Fibroblast of lung (primary cell): ENCODE measurements at regions not wholly inside any gene's neighbourhood (a gene's known extent, or its start where the extent isn't known, plus 50 kb on each side); places are given as distances from the start of the nearest gene placed in this dataset.

Experiments
- DNase-seq, 2 donors: peaks; one replicate each; pipeline versions ENCODE4 v3.0.0 to v3.0.0-alpha.2; 2010; ENCODE audit warnings: low read depth in 2 of 2
- H2AFZ ChIP-seq: 2 replicates; pipeline ENCODE4 v1.5.1; 2012; ENCODE audit warnings: low read length, control low read depth, inconsistent platforms
- H3K27ac ChIP-seq: 2 replicates; pipeline ENCODE4 v1.5.1; 2011; ENCODE audit warnings: low read length, control low read depth; ENCODE audit not compliant: insufficient read depth
- H3K27me3 ChIP-seq: 2 replicates; pipeline ENCODE4 v1.5.1; 2011; ENCODE audit warnings: mild to moderate bottlenecking, low read length; ENCODE audit not compliant: control insufficient read depth, insufficient read depth
- H3K36me3 ChIP-seq: 2 replicates; pipeline ENCODE4 v1.5.1; 2011; ENCODE audit warnings: low read length; ENCODE audit not compliant: control insufficient read depth, insufficient read depth
- H3K4me1 ChIP-seq: 2 replicates; pipeline ENCODE4 v1.5.1; 2011; ENCODE audit warnings: low read length; ENCODE audit not compliant: control insufficient read depth, insufficient read depth; ENCODE audit errors: extremely low read depth
- H3K4me2 ChIP-seq: 2 replicates; pipeline ENCODE4 v1.5.1; 2011; ENCODE audit warnings: low read length, control low read depth; ENCODE audit not compliant: insufficient read depth; ENCODE audit errors: extremely low read depth
- H3K4me3 ChIP-seq, 4 experiments: fragments of 200-600 bp in 1 of 4; sonication (generic) in 1 of 4; replicated peaks in 1 of 4; 2 replicates each; pipeline ENCODE4 v1.5.1; 2011 to 2016; ENCODE audit warnings: low read length in 4 of 4, low read depth in 3 of 4, mild to moderate bottlenecking in 3 of 4, control low read depth in 2 of 4, inconsistent platforms in 1 of 4, mixed read lengths in 1 of 4; ENCODE audit not compliant: insufficient read depth in 1 of 4; ENCODE audit errors: control extremely low read depth in 1 of 4
- H3K79me2 ChIP-seq: 2 replicates; pipeline ENCODE4 v1.5.1; 2012; ENCODE audit warnings: mild to moderate bottlenecking, low read length, inconsistent platforms; ENCODE audit not compliant: control insufficient read depth, insufficient read depth
- H3K9ac ChIP-seq: 2 replicates; pipeline ENCODE4 v1.5.1; 2011; ENCODE audit warnings: mild to moderate bottlenecking, low read length, control low read depth; ENCODE audit not compliant: insufficient read depth
- H3K9me3 ChIP-seq: 2 replicates; pipeline ENCODE4 v1.5.1; 2012; ENCODE audit warnings: low read depth, low read length; ENCODE audit not compliant: control insufficient read depth, insufficient read depth
- H4K20me1 ChIP-seq: 2 replicates; pipeline ENCODE4 v1.5.1; 2011; ENCODE audit warnings: low read length; ENCODE audit not compliant: control insufficient read depth, insufficient read depth; ENCODE audit errors: extremely low read depth
- EZH2 ChIP-seq: IDR thresholded peaks from 2 replicates; pipeline ENCODE4 v1.5.1; 2012; ENCODE audit warnings: low read length, control low read depth, mild to moderate bottlenecking; ENCODE audit errors: missing control alignments
- TF ChIP-seq, protein P1 (sequence below), 2 donors: IDR thresholded peaks in 1 of 2; conservative IDR thresholded peaks in 1 of 2; 1 replicate in 1 of 2; 2 replicates in 1 of 2; pipeline ENCODE4 v1.5.1; 2011 to 2012; ENCODE audit warnings: low read length in 2 of 2, control low read depth in 1 of 2, inconsistent platforms in 1 of 2, low read depth in 1 of 2, mild to moderate bottlenecking in 1 of 2

DNA sequence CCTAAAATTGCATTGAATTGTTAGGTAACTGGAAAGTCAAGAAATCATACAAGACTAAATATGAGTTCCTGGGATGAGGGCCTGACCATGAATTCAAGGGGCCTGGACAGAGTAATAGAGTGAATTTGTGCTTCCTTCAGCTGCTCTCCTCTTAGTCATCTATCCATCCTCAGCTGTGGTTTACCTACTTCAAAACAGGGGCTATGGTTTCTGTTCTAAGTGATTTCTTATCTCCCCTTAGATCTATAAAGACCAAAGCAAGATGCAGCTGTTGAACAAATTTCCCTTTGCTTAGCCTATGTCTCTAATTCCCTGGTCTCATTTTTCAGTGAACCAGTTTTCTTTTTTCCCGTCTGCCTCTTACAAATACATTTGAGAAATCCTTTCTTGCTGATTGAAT lies 428.5 kb downstream of the FAM181B start:
- TF ChIP-seq EZH2 = no peak
- TF ChIP-seq, protein P1, sequence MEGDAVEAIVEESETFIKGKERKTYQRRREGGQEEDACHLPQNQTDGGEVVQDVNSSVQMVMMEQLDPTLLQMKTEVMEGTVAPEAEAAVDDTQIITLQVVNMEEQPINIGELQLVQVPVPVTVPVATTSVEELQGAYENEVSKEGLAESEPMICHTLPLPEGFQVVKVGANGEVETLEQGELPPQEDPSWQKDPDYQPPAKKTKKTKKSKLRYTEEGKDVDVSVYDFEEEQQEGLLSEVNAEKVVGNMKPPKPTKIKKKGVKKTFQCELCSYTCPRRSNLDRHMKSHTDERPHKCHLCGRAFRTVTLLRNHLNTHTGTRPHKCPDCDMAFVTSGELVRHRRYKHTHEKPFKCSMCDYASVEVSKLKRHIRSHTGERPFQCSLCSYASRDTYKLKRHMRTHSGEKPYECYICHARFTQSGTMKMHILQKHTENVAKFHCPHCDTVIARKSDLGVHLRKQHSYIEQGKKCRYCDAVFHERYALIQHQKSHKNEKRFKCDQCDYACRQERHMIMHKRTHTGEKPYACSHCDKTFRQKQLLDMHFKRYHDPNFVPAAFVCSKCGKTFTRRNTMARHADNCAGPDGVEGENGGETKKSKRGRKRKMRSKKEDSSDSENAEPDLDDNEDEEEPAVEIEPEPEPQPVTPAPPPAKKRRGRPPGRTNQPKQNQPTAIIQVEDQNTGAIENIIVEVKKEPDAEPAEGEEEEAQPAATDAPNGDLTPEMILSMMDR (conservative IDR thresholded peaks at IDR 0.05 in 1 of 2, IDR thresholded peaks at IDR 0.05 in 1 of 2; ENCODE audit: low read depth in 1 of 2, low read length in 2 of 2) = no peak
- Histone ChIP-seq H3K36me3 (no peaks in the 10 kb centered on the region), H3K9ac (no peak overlapping the region), H3K4me2 (no peak overlapping the region), H3K4me1 (no peaks in the 10 kb centered on the region), H3K27ac (no peak overlapping the region), H3K4me3 (no peak overlapping the region), H3K9me3 (no peaks in the 10 kb centered on the region), H4K20me1 (no peaks in the 10 kb centered on the region), H3K27me3 (no peaks in the 10 kb centered on the region), H2AFZ (no peak overlapping the region), H3K79me2 (no peaks in the 10 kb centered on the region)
- DNase-seq = no peak

DNA sequence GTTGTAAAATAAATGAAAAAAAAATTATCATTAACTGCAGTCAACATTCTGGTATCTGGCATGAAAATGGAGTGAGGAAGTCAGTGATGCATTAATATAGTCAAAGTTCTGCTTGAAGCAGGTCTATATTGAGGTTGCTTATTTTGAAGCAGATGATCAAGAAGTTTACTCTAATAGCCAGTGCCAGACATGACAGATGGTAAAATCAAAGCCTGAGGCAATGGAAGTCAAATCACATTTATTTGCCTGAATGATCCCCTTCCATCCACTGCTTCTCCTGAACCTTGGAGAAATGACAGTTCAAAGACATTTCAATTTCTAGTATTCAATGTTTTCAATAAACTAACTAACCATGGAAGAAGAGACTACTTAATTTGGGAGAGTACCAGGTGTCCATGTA lies 430.0 kb downstream of the FAM181B start:
- no peaks in the 10 kb centered on the region for H3K4me1 ChIP-seq
- no peaks in the 10 kb centered on the region for H3K79me2 ChIP-seq
- H3K4me2 ChIP-seq = no peak overlapping the region
- no peaks in the 10 kb centered on the region for H4K20me1 ChIP-seq
- TF ChIP-seq, protein P1 (conservative IDR thresholded peaks at IDR 0.05 in 1 of 2, IDR thresholded peaks at IDR 0.05 in 1 of 2; ENCODE audit: low read depth in 1 of 2, low read length in 2 of 2) = no peak
- no peak overlapping the region for H2AFZ ChIP-seq
- no peak overlapping the region for H3K4me3 ChIP-seq
- no peaks in the 10 kb centered on the region for H3K36me3 ChIP-seq
- no peaks in the 10 kb centered on the region for H3K9me3 ChIP-seq
- DNase-seq = no peak
- H3K27me3 ChIP-seq = no peaks in the 10 kb centered on the region
- H3K9ac ChIP-seq = no peak overlapping the region
- H3K27ac ChIP-seq = no peak overlapping the region

DNA sequence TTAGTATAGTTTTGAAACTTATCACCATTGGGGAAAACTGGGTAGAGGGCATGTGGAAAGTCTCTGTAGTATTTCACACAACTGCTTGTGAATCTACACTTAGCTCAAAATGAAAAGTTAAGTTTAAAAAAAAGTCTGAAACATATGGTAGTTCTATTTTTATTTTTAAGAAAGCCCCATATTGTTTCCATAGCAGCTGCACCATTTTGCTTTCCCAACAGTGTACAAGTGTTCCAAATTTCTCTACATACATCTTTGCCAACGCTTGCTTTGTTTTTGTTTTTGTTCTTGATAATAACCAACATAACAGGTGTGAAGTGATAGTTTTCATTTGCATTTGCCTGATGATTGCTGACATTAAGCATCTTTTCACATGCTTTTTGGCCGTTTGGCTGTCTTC lies 445.2 kb downstream of the FAM181B start:
- TF ChIP-seq, protein P1 (conservative IDR thresholded peaks at IDR 0.05 in 1 of 2, IDR thresholded peaks at IDR 0.05 in 1 of 2; ENCODE audit: low read depth in 1 of 2, low read length in 2 of 2) = no peak
- no peak for TF ChIP-seq EZH2
- no peaks in the 10 kb centered on the region for H3K9me3 ChIP-seq
- H3K9ac ChIP-seq = no peak overlapping the region
- H3K4me2 ChIP-seq = no peak overlapping the region
- no peaks in the 10 kb centered on the region for H3K79me2 ChIP-seq
- H3K36me3 ChIP-seq = no peaks in the 10 kb centered on the region
- DNase-seq = no peak
- H2AFZ ChIP-seq = no peak overlapping the region
- no peaks in the 10 kb centered on the region for H4K20me1 ChIP-seq
- H3K27me3 ChIP-seq = no peaks in the 10 kb centered on the region
- H3K4me1 ChIP-seq = no peaks in the 10 kb centered on the region
- no peak overlapping the region for H3K4me3 ChIP-seq
- no peak overlapping the region for H3K27ac ChIP-seq
